A673 (cell line): ENCODE measurements at regions not wholly inside any gene's neighbourhood (a gene's known extent, or its start where the extent isn't known, plus 50 kb on each side); places are given as distances from the start of the nearest gene placed in this dataset.

ENCODE experiments used
- BruUV-seq: library from RNA; stranded (reverse); fragments of 400-500 nt; replicated peaks from 2 replicates; lab custom pipeline; 2021; lab: Mats Ljungman, UMichigan
- CTCF ChIA-PET: fragments of 300-600 bp; sonication (Branson Sonifier 250); formaldehyde crosslinking; loops from one replicate; lab custom pipeline; 2022; ENCODE audit warnings: antibody characterized with exemption; lab: Charles Lee
- POLR2A ChIA-PET: fragments of 300-600 bp; sonication (Branson Sonifier 250); formaldehyde crosslinking; loops from one replicate; lab custom pipeline; 2022; ENCODE audit warnings: antibody characterized with exemption; ENCODE audit not compliant: low non-redundant PET; lab: Charles Lee
- DNase-seq: peaks from one replicate; pipeline ENCODE4 v3.0.0-alpha.2; 2015; ENCODE audit warnings: low spot score
- H3K27ac ChIP-seq: fragments of 200-600 bp; sonication (generic); 2 replicates; pipeline ENCODE4 v1.5.1; 2016; ENCODE audit warnings: mixed run types, low read depth, mild to moderate bottlenecking, mixed read lengths, antibody characterized with exemption, low read length; ENCODE audit not compliant: poor library complexity, severe bottlenecking
- H3K27me3 ChIP-seq: fragments of 200-600 bp; sonication (generic); replicated peaks from 2 replicates; pipeline ENCODE4 v1.6.1; 2017; ENCODE audit warnings: mixed run types, low read depth, mild to moderate bottlenecking, mixed read lengths, antibody characterized with exemption, low read length; ENCODE audit not compliant: insufficient read depth, poor library complexity
- H3K36me3 ChIP-seq: fragments of 200-600 bp; sonication (generic); 2 replicates; pipeline ENCODE4 v1.6.1; 2016; ENCODE audit warnings: mixed run types, mild to moderate bottlenecking, mixed read lengths, antibody characterized with exemption, low read length; ENCODE audit not compliant: insufficient read depth, poor library complexity, severe bottlenecking
- H3K4me1 ChIP-seq: fragments of 200-600 bp; sonication (generic); 2 replicates; pipeline ENCODE4 v1.6.1; 2017; ENCODE audit warnings: mixed run types, mild to moderate bottlenecking, mixed read lengths, antibody characterized with exemption, low read length; ENCODE audit not compliant: insufficient read depth, poor library complexity, severe bottlenecking
- H3K4me3 ChIP-seq: fragments of 200-600 bp; sonication (generic); 2 replicates; pipeline ENCODE4 v1.5.1; 2016; ENCODE audit warnings: low read depth, mixed run types, mild to moderate bottlenecking, mixed read lengths, low read length; ENCODE audit not compliant: poor library complexity, severe bottlenecking
- H3K9me3 ChIP-seq: fragments of 200-600 bp; sonication (generic); 2 replicates; pipeline ENCODE4 v1.6.1; 2016; ENCODE audit warnings: mixed run types, low read depth, mild to moderate bottlenecking, mixed read lengths, antibody characterized with exemption, low read length; ENCODE audit not compliant: poor library complexity, severe bottlenecking
- EZH2 ChIP-seq: fragments of 200-600 bp; sonication (generic); IDR thresholded peaks from 2 replicates; pipeline ENCODE4 v1.6.1; 2017; ENCODE audit warnings: borderline replicate concordance, low read depth, mild to moderate bottlenecking, mixed read lengths, antibody characterized with exemption, low read length; ENCODE audit not compliant: poor library complexity, severe bottlenecking
- intact Hi-C: fragments of 100-400 bp; cut with micrococcal nuclease; formaldehyde crosslinking; loops from one replicate; pipeline ENCODE4 v1.10.0; 2022; ENCODE audit not compliant: unreplicated experiment
- TF ChIP-seq, protein P1 (sequence below): fragments of 300-800, 200-600 bp; sonication (generic); conservative IDR thresholded peaks from 2 replicates; pipeline ENCODE4 v1.5.1; 2017; ENCODE audit warnings: low read depth, mild to moderate bottlenecking, antibody characterized with exemption, low read length, moderate library complexity, mixed read lengths

DNA sequence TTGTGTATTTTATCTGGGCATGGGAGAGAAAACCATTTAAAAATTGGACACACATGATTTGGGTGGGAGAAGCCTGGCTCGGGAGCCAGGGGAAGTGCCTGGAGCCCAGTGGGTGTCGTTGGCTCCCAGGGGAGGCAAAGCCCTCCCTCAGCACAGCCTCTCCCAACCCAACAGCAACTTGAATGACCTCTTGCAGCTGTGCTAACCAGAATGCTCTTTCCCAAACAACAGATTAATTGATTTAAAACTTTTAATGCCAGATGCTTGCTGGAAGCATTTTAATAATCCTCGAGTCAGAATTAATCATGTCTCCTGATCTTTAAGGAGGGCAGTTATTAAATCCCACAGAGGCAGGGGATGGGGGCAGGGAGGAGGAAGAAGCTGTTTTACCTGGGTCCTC is 401.6 kb downstream of the BUD13 start:
- no peak overlapping the region for H3K27ac ChIP-seq
- CTCF ChIA-PET, result no interaction called here
- POLR2A ChIA-PET, result no interaction called here
- intact Hi-C loops, result no loop called here
- no peaks in the 10 kb centered on the region for H3K9me3 ChIP-seq
- no TSS peak for BruUV-seq
- H3K27me3 ChIP-seq, result peaks cover 13% of the 10 kb centered on the region
- no peak for DNase-seq
- TF ChIP-seq, protein P1, sequence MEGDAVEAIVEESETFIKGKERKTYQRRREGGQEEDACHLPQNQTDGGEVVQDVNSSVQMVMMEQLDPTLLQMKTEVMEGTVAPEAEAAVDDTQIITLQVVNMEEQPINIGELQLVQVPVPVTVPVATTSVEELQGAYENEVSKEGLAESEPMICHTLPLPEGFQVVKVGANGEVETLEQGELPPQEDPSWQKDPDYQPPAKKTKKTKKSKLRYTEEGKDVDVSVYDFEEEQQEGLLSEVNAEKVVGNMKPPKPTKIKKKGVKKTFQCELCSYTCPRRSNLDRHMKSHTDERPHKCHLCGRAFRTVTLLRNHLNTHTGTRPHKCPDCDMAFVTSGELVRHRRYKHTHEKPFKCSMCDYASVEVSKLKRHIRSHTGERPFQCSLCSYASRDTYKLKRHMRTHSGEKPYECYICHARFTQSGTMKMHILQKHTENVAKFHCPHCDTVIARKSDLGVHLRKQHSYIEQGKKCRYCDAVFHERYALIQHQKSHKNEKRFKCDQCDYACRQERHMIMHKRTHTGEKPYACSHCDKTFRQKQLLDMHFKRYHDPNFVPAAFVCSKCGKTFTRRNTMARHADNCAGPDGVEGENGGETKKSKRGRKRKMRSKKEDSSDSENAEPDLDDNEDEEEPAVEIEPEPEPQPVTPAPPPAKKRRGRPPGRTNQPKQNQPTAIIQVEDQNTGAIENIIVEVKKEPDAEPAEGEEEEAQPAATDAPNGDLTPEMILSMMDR, result no peak
- H3K36me3 ChIP-seq, result no peaks in the 10 kb centered on the region
- no peak overlapping the region for H3K4me3 ChIP-seq
- no peaks in the 10 kb centered on the region for H3K4me1 ChIP-seq

- no peaks in the 10 kb centered on the region for H3K36me3 ChIP-seq
- H3K27ac ChIP-seq, result no peak overlapping the region
Observed at GRCh38 chr11:116368784-116369183, 404.0 kb downstream of the BUD13 start.

DNA sequence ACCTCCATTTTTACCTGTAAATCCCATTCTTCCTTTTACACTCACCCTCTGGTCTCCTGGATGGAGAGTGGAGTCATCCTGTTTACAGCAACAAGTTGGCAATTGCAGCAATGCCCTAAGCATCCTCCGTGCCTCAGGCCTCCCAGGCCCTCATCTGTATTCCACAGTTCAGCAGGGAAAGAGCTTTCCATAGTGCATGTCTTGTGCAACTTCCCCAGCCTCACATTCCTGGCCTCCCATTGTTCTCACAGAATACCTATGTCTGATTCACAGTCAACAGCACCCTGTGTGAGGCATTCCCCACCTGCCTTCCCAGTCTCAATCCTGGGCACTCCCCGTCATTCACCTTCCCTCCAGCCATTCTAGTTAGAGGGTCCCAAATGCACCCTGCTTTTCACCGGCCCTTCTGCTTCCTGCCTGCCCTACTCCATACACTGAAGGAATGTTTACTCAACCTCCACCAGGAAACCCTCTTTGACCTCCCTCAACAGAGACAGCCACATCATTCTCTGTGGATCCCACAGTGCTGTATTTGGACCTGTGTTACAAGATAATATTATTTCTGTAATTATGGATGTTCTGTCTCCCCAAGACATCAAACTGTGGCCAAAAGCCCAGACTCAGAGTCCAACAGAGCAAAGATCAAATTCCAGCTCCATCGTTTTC is 405.7 kb downstream of the BUD13 start:
- Histone ChIP-seq H3K36me3 (no peaks in the 10 kb centered on the region), H3K4me1 (no peaks in the 10 kb centered on the region), H3K9me3 (no peaks in the 10 kb centered on the region), H3K27ac (no peak overlapping the region), H3K27me3 (peaks cover 29% of the 10 kb centered on the region), H3K4me3 (no peak overlapping the region)
- intact Hi-C loops, result no loop called here
- no peak for TF ChIP-seq EZH2
- TF ChIP-seq, protein P1, result no peak
- CTCF ChIA-PET, result no interaction called here
- no TSS peak for BruUV-seq
- no peak for DNase-seq
- POLR2A ChIA-PET, result no interaction called here

More at GRCh38 chr11:116368784-116369183, 404.0 kb downstream of the BUD13 start:
- CTCF ChIA-PET, result no interaction called here
- Histone ChIP-seq H3K27me3 (peaks cover 13% of the 10 kb centered on the region), H3K4me3 (no peak overlapping the region), H3K9me3 (no peaks in the 10 kb centered on the region), H3K4me1 (no peaks in the 10 kb centered on the region)
- POLR2A ChIA-PET, result no interaction called here
- no TSS peak for BruUV-seq
- no peak for TF ChIP-seq EZH2
- TF ChIP-seq, protein P1, result no peak
- DNase-seq, result no peak
- intact Hi-C loops, result no loop called here
